Mucosa of descending colon (tissue), 3 donors: ENCODE measurements at regions not wholly inside any gene's neighbourhood (a gene's known extent, or its start where the extent isn't known, plus 50 kb on each side); places are given as distances from the start of the nearest gene placed in this dataset.

Experiments
- ATAC-seq: fragments of 200-7000 bp; cut with Tn5 transposase; one replicate; pipeline ENCODE4 v1.9.1; 2020; ENCODE audit warnings: mild to moderate bottlenecking, moderate library complexity
- DNase-seq, 3 donors: peaks; one replicate each; pipeline ENCODE4 v3.0.0-alpha.2; 2020
- H3K36me3 ChIP-seq: fragments of 200-600 bp; one replicate; pipeline ENCODE4 v1.8.0; 2021; ENCODE audit warnings: low read depth, mild to moderate bottlenecking
- H3K4me1 ChIP-seq: fragments of 200-600 bp; one replicate; pipeline ENCODE4 v1.8.0; 2021; ENCODE audit warnings: low read depth, mild to moderate bottlenecking
- H3K4me3 ChIP-seq: fragments of 200-600 bp; one replicate; pipeline ENCODE4 v1.8.0; 2021; ENCODE audit warnings: mild to moderate bottlenecking
- H3K9me3 ChIP-seq: fragments of 200-600 bp; one replicate; pipeline ENCODE4 v1.8.0; 2021; ENCODE audit warnings: mild to moderate bottlenecking
- CTCF ChIP-seq: fragments of 200-600 bp; IDR thresholded peaks from one replicate; pipeline ENCODE4 v1.8.0; 2022; ENCODE audit warnings: antibody characterized with exemption, mild to moderate bottlenecking
- intact Hi-C, 2 donors: fragments of 100-400 bp; cut with DNase I in 1 of 2; cut with micrococcal nuclease in 1 of 2; formaldehyde crosslinking; loops; one replicate each; pipeline versions ENCODE4 v1.11.0 to v1.11.1; 2022; cut with DNase I, micrococcal nuclease
- donor health status: DM: no; HTN: no; CAD: no; lungs with moderate emphysema.
- donor health status: DM: no; HTN: no; CAD: no.
- donor health status: DM: no; HTN: yes; CAD: no.

DNA sequence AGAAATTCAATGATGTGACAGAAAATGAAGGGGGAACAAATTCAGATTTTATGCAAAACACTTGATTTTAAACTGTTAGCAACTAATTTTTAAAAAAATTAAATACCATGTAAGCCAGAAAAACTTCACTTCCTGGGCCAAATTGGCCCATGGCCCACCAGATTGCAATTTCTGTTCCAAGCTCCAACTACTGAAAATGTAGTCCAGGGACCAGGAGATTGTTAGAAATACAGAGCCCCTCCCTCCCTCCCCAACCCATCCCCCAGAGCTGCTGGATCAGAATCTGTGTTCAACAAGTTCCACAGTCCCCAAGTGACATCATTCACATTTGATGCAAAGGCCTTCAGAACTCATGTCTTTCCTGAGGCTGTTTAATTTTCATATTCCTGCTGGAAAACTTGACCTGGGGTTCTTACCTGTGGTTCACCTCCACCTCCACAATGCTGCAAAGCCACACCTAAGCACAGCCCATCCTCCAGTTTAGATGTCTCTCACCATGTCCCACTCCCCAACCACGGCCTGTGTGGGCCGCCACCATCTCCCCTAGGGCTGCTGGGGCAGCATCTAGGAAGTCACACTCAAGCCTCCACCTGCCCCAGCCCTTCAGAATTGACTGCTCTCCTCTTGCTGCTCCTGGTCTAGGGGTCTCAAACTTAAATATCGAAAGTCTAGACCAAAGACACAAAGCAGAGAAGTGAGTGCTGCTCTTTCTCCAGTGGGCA is 482.0 kb downstream of the UQCRFS1 start:
- TF ChIP-seq CTCF = no peak
- H3K36me3 ChIP-seq = no peaks in the 10 kb centered on the region
- intact Hi-C loops = loop anchor here in 1 of 2 donors (10.0 kb wide), 1 partner anchor 154 kb away; no protein-coding TSS in a partner anchor
- no peaks in the 10 kb centered on the region for H3K9me3 ChIP-seq
- H3K4me3 ChIP-seq = no peak overlapping the region
- H3K4me1 ChIP-seq = no peaks in the 10 kb centered on the region
- DNase-seq (no peak), ATAC-seq (no peak)

- no peak overlapping the region for H3K4me3 ChIP-seq
- no peaks in the 10 kb centered on the region for H3K9me3 ChIP-seq
- DNase-seq (peak in 1 of 3 donors; percentile 69), ATAC-seq (no peak)
- TF ChIP-seq CTCF = no peak
- intact Hi-C loops = no loop called here
- no peaks in the 10 kb centered on the region for H3K36me3 ChIP-seq
- no peaks in the 10 kb centered on the region for H3K4me1 ChIP-seq
Measured at GRCh38 chr19:28727480-28728159, 485.3 kb downstream of the UQCRFS1 start.

DNA sequence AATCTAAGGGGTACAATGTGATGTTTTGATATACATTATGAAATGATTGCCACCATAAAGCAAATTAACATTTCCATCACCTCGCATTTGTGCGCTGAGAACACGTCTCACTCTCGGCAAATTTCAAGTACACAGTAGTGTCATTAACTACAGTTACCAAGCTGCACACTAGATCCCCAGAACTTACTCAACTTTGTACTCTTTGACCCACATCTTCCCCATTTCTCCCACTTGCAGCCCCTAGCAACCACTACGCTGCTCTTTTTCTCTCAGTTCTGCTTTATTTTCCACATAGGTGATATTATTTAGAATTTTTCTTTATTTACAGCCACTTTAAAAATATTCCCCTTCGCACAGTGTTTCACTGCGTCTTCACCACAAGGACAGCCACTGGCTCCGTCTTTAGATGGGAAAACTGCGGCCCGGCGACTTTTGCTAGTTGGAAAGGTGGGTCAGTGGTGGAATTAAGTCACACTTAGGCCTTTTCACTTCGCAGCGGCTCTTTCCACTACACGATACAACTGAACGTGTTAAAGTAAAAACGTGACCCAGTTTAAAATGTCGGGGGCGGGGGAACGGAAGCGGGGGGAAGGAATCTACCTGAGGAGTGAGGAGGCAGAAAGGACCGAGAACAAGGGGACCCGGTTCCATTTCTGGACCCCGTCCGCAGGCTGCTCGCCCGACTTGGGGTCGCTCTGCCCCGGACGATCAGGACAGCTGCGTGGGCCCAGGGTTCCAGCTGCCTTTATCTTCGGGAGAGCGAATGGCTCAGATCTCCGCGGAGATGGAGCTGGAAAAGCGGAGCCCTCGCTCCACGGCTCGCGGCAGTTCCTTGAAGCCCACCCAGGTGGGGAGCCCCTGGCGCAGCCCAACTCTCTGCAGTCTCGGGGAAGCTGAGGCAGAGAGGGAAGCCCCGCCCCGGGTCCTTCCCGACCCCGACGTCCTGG is 486.1 kb downstream of the UQCRFS1 start:
- no peak for ATAC-seq
- no peak overlapping the region for H3K4me3 ChIP-seq
- no peak for DNase-seq

GRCh38 chr19:28718909-28719308 is 494.0 kb downstream of the UQCRFS1 start:
- ATAC-seq (no peak), DNase-seq (no peak)
- no peak for TF ChIP-seq CTCF

More for the DNA sequence above, 486.1 kb downstream of the UQCRFS1 start:
- Histone ChIP-seq H3K4me1 (no peaks in the 10 kb centered on the region), H3K36me3 (no peaks in the 10 kb centered on the region), H3K9me3 (no peaks in the 10 kb centered on the region)
- TF ChIP-seq CTCF = no peak
- intact Hi-C loops = no loop called here

GRCh38 chr19:28715157-28715556 is 497.8 kb downstream of the UQCRFS1 start:
- H3K4me1 ChIP-seq = no peaks in the 10 kb centered on the region
- TF ChIP-seq CTCF = no peak
- no peaks in the 10 kb centered on the region for H3K36me3 ChIP-seq
- H3K9me3 ChIP-seq = no peaks in the 10 kb centered on the region
- ATAC-seq = no peak
- H3K4me3 ChIP-seq = no peak overlapping the region
- DNase-seq = no peak
- intact Hi-C loops = no loop called here

More at GRCh38 chr19:28718909-28719308, 494.0 kb downstream of the UQCRFS1 start:
- Histone ChIP-seq H3K9me3 (no peaks in the 10 kb centered on the region), H3K4me3 (no peak overlapping the region), H3K4me1 (no peaks in the 10 kb centered on the region), H3K36me3 (no peaks in the 10 kb centered on the region)
- intact Hi-C loops = no loop called here
